ENCODE measurements at regions not wholly inside any gene's neighbourhood (a gene's known extent, or its start where the extent isn't known, plus 50 kb on each side); places are given as distances from the start of the nearest gene placed in this dataset.

- TF ChIP-seq CTCF (IDR thresholded peaks at IDR 0.05): no peak
- TF ChIP-seq REST (IDR thresholded peaks at IDR 0.05; ENCODE audit: low read depth, low read length): no peak
- no peak for TF ChIP-seq RFX5 (IDR thresholded peaks at IDR 0.05; ENCODE audit: low read length)
- TF ChIP-seq MAX (IDR thresholded peaks at IDR 0.05; ENCODE audit: low read depth): no peak
- TF ChIP-seq SMC3 (IDR thresholded peaks at IDR 0.05; ENCODE audit: low read depth, low read length): no peak
- TF ChIP-seq GATA2 (CRISPR knock-in tag; IDR thresholded peaks at IDR 0.05): no peak
- no peak for TF ChIP-seq POLR2AphosphoS5 (IDR thresholded peaks at IDR 0.05; ENCODE audit: low read depth, low read length)
- no peak for TF ChIP-seq USF1 (IDR thresholded peaks at IDR 0.05; ENCODE audit: borderline replicate concordance, low read depth)
- TF ChIP-seq EZH2phosphoT487 (IDR thresholded peaks at IDR 0.05; ENCODE audit: borderline replicate concordance, low read depth): no peak
- no peak for TF ChIP-seq FOXM1 (IDR thresholded peaks at IDR 0.05; ENCODE audit: low read depth)
- no peak for TF ChIP-seq IRF3 (IDR thresholded peaks at IDR 0.05; ENCODE audit: low read depth, low read length)
- TF ChIP-seq FOXJ3 (CRISPR knock-in tag; IDR thresholded peaks at IDR 0.05): no peak
- TF ChIP-seq SIN3A (IDR thresholded peaks at IDR 0.05; ENCODE audit: borderline replicate concordance, low read depth, low read length): no peak
- TF ChIP-seq TEAD4 (IDR thresholded peaks at IDR 0.05; ENCODE audit: borderline replicate concordance, insufficient read depth): no peak
- no peak for TF ChIP-seq NRF1 (IDR thresholded peaks at IDR 0.05; ENCODE audit: low read depth, low read length)
- TF ChIP-seq FOSL2 (IDR thresholded peaks at IDR 0.05; ENCODE audit: borderline replicate concordance, low read depth): no peak
- no peak for TF ChIP-seq PBX3 (IDR thresholded peaks at IDR 0.05)
- no peak for TF ChIP-seq ELF1 (IDR thresholded peaks at IDR 0.05)
- TF ChIP-seq TAF1 (IDR thresholded peaks at IDR 0.05; ENCODE audit: borderline replicate concordance, low read depth, low read length): no peak
- H3K9ac ChIP-seq: no peak overlapping the region
- H3K79me2 ChIP-seq (ENCODE audit: insufficient read depth): no peaks in the 10 kb centered on the region
- H3K9me2 ChIP-seq: no peaks in the 10 kb centered on the region
- ChIA-PET CTCF (no interaction called here), POLR2A (no interaction called here)
- H3K36me3 ChIP-seq (replicated peaks in 1 of 2; ENCODE audit: control insufficient read depth in 1 of 2, insufficient read depth in 2 of 2, low read length in 1 of 2): no peaks in the 10 kb centered on the region
- no peak overlapping the region; a peak in 1 of 4 replicates for H3K27ac ChIP-seq (ENCODE audit: low read depth in 2 of 2, low read length in 1 of 2)
- H4K20me1 ChIP-seq (ENCODE audit: insufficient read depth): no peaks in the 10 kb centered on the region
- H3F3A ChIP-seq (replicated peaks; ENCODE audit: insufficient read depth): no peaks in the 10 kb centered on the region
- H3K4me3 ChIP-seq (ENCODE audit: low read depth in 2 of 2, low read length in 1 of 2): no peak overlapping the region
- no peaks in the 10 kb centered on the region for H3K27me3 ChIP-seq (ENCODE audit: insufficient read depth)
- no peak overlapping the region for H3K4me2 ChIP-seq
- DNase-seq: no peak
- WGBS (ENCODE audit: low lambda C conversion rate): 21% methylated on average over 1 of the region's 1 CpG
- no peak overlapping the region for H2AFZ ChIP-seq (ENCODE audit: low read depth)
- H3K4me1 ChIP-seq (ENCODE audit: control insufficient read depth in 1 of 2, insufficient read depth in 2 of 2, low read depth in 1 of 2, low read length in 1 of 2): no peaks in the 10 kb centered on the region
- H3K9me3 ChIP-seq: no peaks in the 10 kb centered on the region
Observed at GRCh38 chr4:19005211-19005610, 983.7 kb upstream of the LCORL start.

Data from SK-N-SH (cell line).